Kidney epithelial cell (primary cell): ENCODE measurements at regions not wholly inside any gene's neighbourhood (a gene's known extent, or its start where the extent isn't known, plus 50 kb on each side); places are given as distances from the start of the nearest gene placed in this dataset.

Source experiments
- DNase-seq: peaks from one replicate; pipeline ENCODE4 v3.0.0-alpha.2; 2010; ENCODE audit warnings: low read depth
- H3K27me3 ChIP-seq: 2 replicates; pipeline ENCODE4 v1.6.0; 2011; ENCODE audit warnings: low read length; ENCODE audit not compliant: control insufficient read depth, insufficient read depth
- H3K36me3 ChIP-seq: 2 replicates; pipeline ENCODE4 v1.5.1; 2011; ENCODE audit warnings: low read length; ENCODE audit not compliant: control insufficient read depth, insufficient read depth
- H3K4me3 ChIP-seq: 2 replicates; pipeline ENCODE4 v1.5.1; 2011; ENCODE audit warnings: low read depth, mild to moderate bottlenecking, control low read depth, low read length
- TF ChIP-seq, protein P1 (sequence below): IDR thresholded peaks from 2 replicates; pipeline ENCODE4 v1.5.1; 2011; ENCODE audit warnings: mild to moderate bottlenecking, moderate library complexity, low read length, control low read depth, inconsistent platforms; ENCODE audit not compliant: insufficient read depth, poor library complexity, severe bottlenecking

DNA sequence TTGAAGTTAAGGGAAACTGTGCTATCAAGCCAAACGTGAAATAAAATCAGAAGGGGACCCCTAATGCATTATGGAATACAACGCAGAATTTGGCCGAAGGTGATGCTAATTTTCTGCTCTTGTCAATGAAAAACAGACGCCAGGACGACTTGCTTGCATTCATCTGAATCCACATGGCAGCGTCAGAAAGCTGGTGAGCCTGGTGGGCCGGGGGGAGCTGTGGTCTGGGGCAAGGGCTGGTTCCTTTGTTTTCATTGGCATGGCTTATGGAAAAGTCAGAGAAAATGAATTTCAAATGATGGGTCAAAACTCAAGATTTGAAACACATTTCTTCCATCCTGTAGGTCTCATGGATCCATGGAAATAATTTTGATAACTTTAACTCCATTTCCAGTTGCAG, 86.4 kb upstream of the RUNX1 start:
- Histone ChIP-seq H3K4me3 (no peak overlapping the region), H3K27me3 (no peaks in the 10 kb centered on the region), H3K36me3 (no peaks in the 10 kb centered on the region)
- DNase-seq, result no peak
- TF ChIP-seq, protein P1, sequence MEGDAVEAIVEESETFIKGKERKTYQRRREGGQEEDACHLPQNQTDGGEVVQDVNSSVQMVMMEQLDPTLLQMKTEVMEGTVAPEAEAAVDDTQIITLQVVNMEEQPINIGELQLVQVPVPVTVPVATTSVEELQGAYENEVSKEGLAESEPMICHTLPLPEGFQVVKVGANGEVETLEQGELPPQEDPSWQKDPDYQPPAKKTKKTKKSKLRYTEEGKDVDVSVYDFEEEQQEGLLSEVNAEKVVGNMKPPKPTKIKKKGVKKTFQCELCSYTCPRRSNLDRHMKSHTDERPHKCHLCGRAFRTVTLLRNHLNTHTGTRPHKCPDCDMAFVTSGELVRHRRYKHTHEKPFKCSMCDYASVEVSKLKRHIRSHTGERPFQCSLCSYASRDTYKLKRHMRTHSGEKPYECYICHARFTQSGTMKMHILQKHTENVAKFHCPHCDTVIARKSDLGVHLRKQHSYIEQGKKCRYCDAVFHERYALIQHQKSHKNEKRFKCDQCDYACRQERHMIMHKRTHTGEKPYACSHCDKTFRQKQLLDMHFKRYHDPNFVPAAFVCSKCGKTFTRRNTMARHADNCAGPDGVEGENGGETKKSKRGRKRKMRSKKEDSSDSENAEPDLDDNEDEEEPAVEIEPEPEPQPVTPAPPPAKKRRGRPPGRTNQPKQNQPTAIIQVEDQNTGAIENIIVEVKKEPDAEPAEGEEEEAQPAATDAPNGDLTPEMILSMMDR, result no peak

DNA sequence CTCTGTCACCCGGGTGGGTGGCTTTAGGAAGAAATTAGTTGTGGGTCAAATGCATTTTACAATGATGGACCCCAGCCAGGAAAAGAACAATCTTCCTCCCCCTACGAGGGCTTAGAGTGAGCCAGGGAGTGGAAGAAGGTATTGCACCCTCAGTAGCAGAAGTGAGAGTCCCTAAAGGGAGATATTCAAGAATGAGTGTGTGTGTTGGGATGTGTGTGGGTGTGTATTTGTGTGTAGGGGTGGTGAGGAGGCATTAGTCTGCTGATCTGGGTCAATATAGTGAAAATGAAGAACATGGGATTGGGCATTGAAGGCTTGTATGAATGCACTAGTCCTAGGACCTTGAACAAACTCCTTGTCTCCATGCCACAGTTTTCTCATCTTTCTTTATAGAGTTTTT, 85.2 kb upstream of the RUNX1 start:
- TF ChIP-seq, protein P1, result no peak
- Histone ChIP-seq H3K4me3 (no peak overlapping the region), H3K27me3 (no peaks in the 10 kb centered on the region), H3K36me3 (no peaks in the 10 kb centered on the region)
- DNase-seq, result no peak

DNA sequence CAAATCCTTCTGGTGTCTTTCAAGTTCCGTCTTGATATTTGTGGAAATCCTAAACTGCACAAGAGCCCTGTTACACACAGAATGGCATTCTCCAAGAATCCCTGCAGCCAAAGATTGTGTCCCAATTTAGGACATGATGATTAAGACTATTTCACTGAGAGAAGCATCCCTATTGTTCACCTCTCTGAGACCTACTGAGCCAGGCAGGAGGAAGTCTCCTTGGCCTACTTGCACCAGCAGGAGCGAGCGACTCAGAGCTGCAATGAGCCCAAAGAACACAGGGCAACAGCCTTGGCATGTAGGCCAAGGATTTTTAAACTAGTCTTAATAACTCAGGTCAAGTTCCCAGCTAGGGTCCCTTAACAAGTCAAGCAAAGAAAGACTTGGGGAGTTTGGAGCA, 79.4 kb upstream of the RUNX1 start:
- Histone ChIP-seq H3K36me3 (no peaks in the 10 kb centered on the region), H3K27me3 (no peaks in the 10 kb centered on the region), H3K4me3 (no peak overlapping the region)
- no peak for DNase-seq
- TF ChIP-seq, protein P1, result no peak

DNA sequence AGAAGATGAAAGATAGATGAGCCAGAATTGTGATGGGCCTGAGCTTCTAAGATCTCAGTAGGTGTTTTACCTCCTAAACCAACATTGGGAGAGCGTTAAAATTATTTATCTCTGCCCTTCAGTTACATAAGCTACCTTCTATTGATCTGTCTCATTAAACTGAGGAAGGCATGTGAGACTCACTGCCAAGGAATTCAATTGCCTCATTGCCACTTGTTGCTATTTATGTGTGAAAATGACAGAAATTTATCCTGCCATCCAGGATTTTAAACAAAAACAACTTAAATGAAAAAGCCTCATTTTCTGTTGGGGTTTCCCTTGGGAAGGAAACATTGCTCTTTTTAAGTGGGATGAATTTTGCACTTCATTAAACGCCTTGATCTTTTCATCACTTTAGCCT, 78.7 kb upstream of the RUNX1 start:
- no peaks in the 10 kb centered on the region for H3K36me3 ChIP-seq
- H3K27me3 ChIP-seq, result no peaks in the 10 kb centered on the region
- no peak overlapping the region for H3K4me3 ChIP-seq
- TF ChIP-seq, protein P1, result no peak
- no peak for DNase-seq

DNA sequence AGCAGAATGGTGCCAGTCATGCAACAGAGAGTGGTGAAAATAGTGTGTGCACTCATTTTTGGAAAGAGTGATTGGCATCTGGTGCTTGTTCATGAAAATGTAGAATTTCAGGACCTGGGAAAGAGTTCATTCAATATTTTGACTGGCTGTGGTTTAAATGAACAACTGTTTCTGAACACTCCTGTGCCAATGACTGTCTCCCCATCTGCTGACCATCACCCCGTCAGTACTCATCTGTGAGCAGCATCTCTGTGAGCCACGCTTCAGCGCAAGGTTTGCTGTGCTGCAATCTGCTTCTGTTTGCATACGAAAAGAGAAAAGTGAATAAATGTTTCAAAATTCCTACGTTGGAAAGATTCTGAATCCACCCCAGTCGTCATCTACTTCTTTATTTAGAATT, 77.9 kb upstream of the RUNX1 start:
- no peak overlapping the region for H3K4me3 ChIP-seq
- no peaks in the 10 kb centered on the region for H3K27me3 ChIP-seq
- DNase-seq, result no peak
- no peaks in the 10 kb centered on the region for H3K36me3 ChIP-seq
- TF ChIP-seq, protein P1, result no peak

DNA sequence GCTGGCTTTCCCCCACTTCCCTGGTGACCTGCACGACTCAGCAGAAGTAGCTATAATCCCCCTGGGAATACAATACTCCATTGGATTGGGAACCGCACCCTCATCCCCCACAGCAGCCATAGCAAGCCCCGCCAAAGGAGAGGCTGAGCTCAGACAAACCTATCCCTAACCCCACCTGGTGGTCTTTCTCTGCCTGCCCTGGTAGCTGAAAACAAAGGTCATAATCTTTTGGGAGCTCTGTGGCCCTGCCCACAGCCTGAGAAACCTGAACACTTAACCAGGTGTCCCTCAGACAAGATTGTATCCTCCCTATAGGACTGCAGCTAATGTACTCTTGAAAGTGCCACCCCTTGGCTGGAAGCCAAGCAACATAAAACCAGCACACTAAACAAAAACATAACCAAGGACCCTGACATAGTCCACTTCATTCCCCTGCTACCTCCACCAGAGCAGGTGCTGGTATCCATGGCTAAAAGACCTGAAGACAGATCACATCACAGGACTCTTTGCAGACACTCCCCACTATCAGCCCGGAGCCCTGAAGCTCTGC, 71.6 kb upstream of the RUNX1 start:
- H3K4me3 ChIP-seq, result no peak overlapping the region
- no peaks in the 10 kb centered on the region for H3K36me3 ChIP-seq
- no peaks in the 10 kb centered on the region for H3K27me3 ChIP-seq
- TF ChIP-seq, protein P1, result no peak
- DNase-seq, result no peak
